ENCODE measurements at regions not wholly inside any gene's neighbourhood (a gene's known extent, or its start where the extent isn't known, plus 50 kb on each side); places are given as distances from the start of the nearest gene placed in this dataset.

GRCh38 chr1:232364654-232365382 lies 265.1 kb downstream of the SIPA1L2 start:
- Histone ChIP-seq H3K36me3 (ENCODE audit: control insufficient read depth, insufficient read depth, low read length) (no peaks in the 10 kb centered on the region), H3K4me3 (replicated peaks; ENCODE audit: low read depth, low read length) (no peak overlapping the region), H3K27me3 (replicated peaks; ENCODE audit: control insufficient read depth, insufficient read depth, low read length) (no peaks in the 10 kb centered on the region)
- no peak for DNase-seq (ENCODE audit: extremely low read depth, insufficient read length)
- no peak for TF ChIP-seq CTCF (IDR thresholded peaks at IDR 0.05; ENCODE audit: insufficient read depth, low read length, poor library complexity, severe bottlenecking)

GRCh38 chr1:232363008-232363407 lies 266.9 kb downstream of the SIPA1L2 start:
- no peak overlapping the region for H3K4me3 ChIP-seq (replicated peaks; ENCODE audit: low read depth, low read length)
- no peaks in the 10 kb centered on the region for H3K27me3 ChIP-seq (replicated peaks; ENCODE audit: control insufficient read depth, insufficient read depth, low read length)
- DNase-seq (ENCODE audit: extremely low read depth, insufficient read length), result no peak
- TF ChIP-seq CTCF (IDR thresholded peaks at IDR 0.05; ENCODE audit: insufficient read depth, low read length, poor library complexity, severe bottlenecking), result no peak
- no peaks in the 10 kb centered on the region for H3K36me3 ChIP-seq (ENCODE audit: control insufficient read depth, insufficient read depth, low read length)

GRCh38 chr1:232357416-232357815 lies 272.5 kb downstream of the SIPA1L2 start:
- DNase-seq (ENCODE audit: extremely low read depth, insufficient read length), result no peak
- Histone ChIP-seq H3K27me3 (replicated peaks; ENCODE audit: control insufficient read depth, insufficient read depth, low read length) (no peaks in the 10 kb centered on the region; the same call in 1 of the 2 replicates), H3K4me3 (replicated peaks; ENCODE audit: low read depth, low read length) (no peak overlapping the region), H3K36me3 (ENCODE audit: control insufficient read depth, insufficient read depth, low read length) (no peaks in the 10 kb centered on the region)
- TF ChIP-seq CTCF (IDR thresholded peaks at IDR 0.05; ENCODE audit: insufficient read depth, low read length, poor library complexity, severe bottlenecking), result no peak

GRCh38 chr1:232355162-232356006 lies 274.5 kb downstream of the SIPA1L2 start:
- DNase-seq (ENCODE audit: extremely low read depth, insufficient read length), result no peak
- TF ChIP-seq CTCF (IDR thresholded peaks at IDR 0.05; ENCODE audit: insufficient read depth, low read length, poor library complexity, severe bottlenecking), result no peak
- no peak overlapping the region for H3K4me3 ChIP-seq (replicated peaks; ENCODE audit: low read depth, low read length)
- no peaks in the 10 kb centered on the region for H3K36me3 ChIP-seq (ENCODE audit: control insufficient read depth, insufficient read depth, low read length)
- H3K27me3 ChIP-seq (replicated peaks; ENCODE audit: control insufficient read depth, insufficient read depth, low read length), result no peaks in the 10 kb centered on the region; the same call in 1 of the 2 replicates

- no peak for TF ChIP-seq CTCF (IDR thresholded peaks at IDR 0.05; ENCODE audit: insufficient read depth, low read length, poor library complexity, severe bottlenecking)
- Histone ChIP-seq H3K4me3 (replicated peaks; ENCODE audit: low read depth, low read length) (no peak overlapping the region), H3K36me3 (ENCODE audit: control insufficient read depth, insufficient read depth, low read length) (no peaks in the 10 kb centered on the region), H3K27me3 (replicated peaks; ENCODE audit: control insufficient read depth, insufficient read depth, low read length) (no peaks in the 10 kb centered on the region; the same call in 1 of the 2 replicates)
- no peak for DNase-seq (ENCODE audit: extremely low read depth, insufficient read length)
Measured at GRCh38 chr1:232353001-232353400, 276.9 kb downstream of the SIPA1L2 start.

Data from GM06990 (cell line).